Head of caudate nucleus (tissue), 42 donors: ENCODE measurements at regions not wholly inside any gene's neighbourhood (a gene's known extent, or its start where the extent isn't known, plus 50 kb on each side); places are given as distances from the start of the nearest gene placed in this dataset.

Experiments
- DNase-seq, 42 donors: peaks; one replicate each; pipeline versions ENCODE4 v3.0.0 to v3.0.0-alpha.2; 2020 to 2021; ENCODE audit warnings: mixed read lengths in 7 of 42
- intact Hi-C: fragments of 100-400 bp; cut with DNase I; formaldehyde crosslinking; loops from one replicate; pipeline ENCODE4 v1.15.0; 2022

- intact Hi-C loops, result no loop called here
- peak in 3 of 42 donors; percentile 15 to 29 (median 29) for DNase-seq
These were observed 1447.2 kb downstream of the TBC1D22A start for GRCh38 chr22:48209473-48210197.

GRCh38 chr22:48208894-48209293, 1446.4 kb downstream of the TBC1D22A start:
- DNase-seq, result peak in 3 of 42 donors; percentile 8 to 36 (median 17)
- intact Hi-C loops, result no loop called here

- peak in 3 of 42 donors; percentile 7 to 23 (median 16) for DNase-seq
- intact Hi-C loops, result no loop called here
These were observed 1445.6 kb downstream of the TBC1D22A start for GRCh38 chr22:48207919-48208535.

- intact Hi-C loops, result no loop called here
- peak in 3 of 42 donors; percentile 13 to 27 (median 22) for DNase-seq
These were observed 1443.3 kb downstream of the TBC1D22A start for GRCh38 chr22:48205790-48206189.

GRCh38 chr22:48205161-48205560, 1442.7 kb downstream of the TBC1D22A start:
- DNase-seq, result peak in 3 of 42 donors; percentile 2 to 24 (median 9)
- intact Hi-C loops, result no loop called here

- intact Hi-C loops, result no loop called here
- DNase-seq, result peak in 2 of 42 donors; percentile 18 to 29
These were observed 1441.8 kb downstream of the TBC1D22A start for GRCh38 chr22:48204296-48204695.

GRCh38 chr22:48199667-48200066, 1437.2 kb downstream of the TBC1D22A start:
- DNase-seq, result peak in 4 of 42 donors; percentile 5 to 18 (median 10)
- intact Hi-C loops, result no loop called here

- intact Hi-C loops, result no loop called here
- peak in 4 of 42 donors; percentile 9 to 34 (median 22) for DNase-seq
These were observed 1436.3 kb downstream of the TBC1D22A start for GRCh38 chr22:48198489-48199459.

- DNase-seq, result peak in 2 of 42 donors; percentile 7 to 17
- intact Hi-C loops, result no loop called here
These were observed 1434.8 kb downstream of the TBC1D22A start for GRCh38 chr22:48197189-48197690.

- intact Hi-C loops, result no loop called here
- no peak for DNase-seq
These were observed 1430.5 kb downstream of the TBC1D22A start for GRCh38 chr22:48192920-48193319.

GRCh38 chr22:48192071-48192470, 1429.6 kb downstream of the TBC1D22A start:
- intact Hi-C loops, result no loop called here
- no peak for DNase-seq

GRCh38 chr22:48188231-48188721, 1425.8 kb downstream of the TBC1D22A start:
- DNase-seq, result peak in 2 of 42 donors; percentile 1 to 19

GRCh38 chr22:48187356-48187755, 1424.9 kb downstream of the TBC1D22A start:
- intact Hi-C loops, result no loop called here
- peak in 1 of 42 donors; percentile 38 for DNase-seq

More at GRCh38 chr22:48188231-48188721, 1425.8 kb downstream of the TBC1D22A start:
- intact Hi-C loops, result no loop called here

GRCh38 chr22:48186146-48186790, 1423.8 kb downstream of the TBC1D22A start:
- peak in 2 of 42 donors; percentile 11 to 31 for DNase-seq
- intact Hi-C loops, result no loop called here

- DNase-seq, result peak in 2 of 42 donors; percentile 15 to 38
- intact Hi-C loops, result no loop called here
These were observed 1422.9 kb downstream of the TBC1D22A start for GRCh38 chr22:48185071-48186055.

- intact Hi-C loops, result no loop called here
- peak in 3 of 42 donors; percentile 3 to 19 (median 9) for DNase-seq
These were observed 1420.7 kb downstream of the TBC1D22A start for GRCh38 chr22:48182846-48183805.
